Retina (tissue), 1 donor: ENCODE measurements at regions not wholly inside any gene's neighbourhood (a gene's known extent, or its start where the extent isn't known, plus 50 kb on each side); places are given as distances from the start of the nearest gene placed in this dataset.

Source experiments
- DNase-seq: peaks from one replicate; pipeline ENCODE4 v3.0.0-alpha.2; 2016

- no peak for DNase-seq
Observed at GRCh38 chr20:4600308-4601014, 85.8 kb upstream of the PRNP start.

GRCh38 chr20:4597215-4597614 lies 89.0 kb upstream of the PRNP start:
- no peak for DNase-seq

- no peak for DNase-seq
Observed at GRCh38 chr20:4593149-4593525, 93.1 kb upstream of the PRNP start.

DNA sequence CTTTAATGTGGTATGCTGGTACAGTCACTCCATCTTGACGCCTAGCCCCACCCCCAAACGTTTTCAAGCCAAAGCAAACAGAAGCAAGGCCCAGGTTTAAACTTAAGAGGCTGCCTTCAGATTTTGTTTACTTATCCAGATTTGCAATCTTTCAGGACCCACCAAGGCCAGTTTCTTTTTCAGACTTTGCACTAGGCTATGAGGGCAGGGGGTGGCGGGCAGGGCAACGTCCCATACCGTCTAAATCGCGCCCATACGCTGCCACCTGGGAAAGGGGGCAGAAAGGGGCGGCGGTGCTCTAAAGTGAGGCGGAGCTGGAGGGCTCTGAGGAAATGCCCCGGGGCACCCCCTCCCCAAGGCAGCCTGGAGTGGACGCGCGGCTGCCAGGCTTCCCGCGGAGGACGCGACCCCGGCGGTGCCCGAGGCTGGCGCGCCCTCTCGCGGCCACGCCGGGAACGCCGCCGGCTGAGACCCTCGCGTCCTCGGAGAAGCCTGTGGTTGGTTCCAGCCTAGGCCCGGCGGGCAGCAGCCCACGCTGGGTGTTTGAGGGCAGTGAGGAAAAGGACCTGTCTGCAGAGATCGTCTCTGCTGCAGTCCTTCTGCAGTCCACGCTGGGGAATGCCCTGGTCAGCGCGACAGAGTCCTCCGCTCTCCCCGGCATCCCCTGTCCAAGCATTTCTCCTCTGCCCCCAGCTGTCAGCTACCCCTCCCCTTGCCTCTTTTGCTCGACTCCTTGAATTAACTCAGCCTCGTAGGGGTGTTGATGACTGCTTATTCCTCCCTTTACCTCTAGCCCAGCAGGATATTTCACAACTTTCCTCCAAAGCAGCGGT lies 93.7 kb upstream of the PRNP start:
- peak; percentile 86 for DNase-seq

- no peak for DNase-seq
Observed at GRCh38 chr20:4591975-4592315, 94.3 kb upstream of the PRNP start.

DNA sequence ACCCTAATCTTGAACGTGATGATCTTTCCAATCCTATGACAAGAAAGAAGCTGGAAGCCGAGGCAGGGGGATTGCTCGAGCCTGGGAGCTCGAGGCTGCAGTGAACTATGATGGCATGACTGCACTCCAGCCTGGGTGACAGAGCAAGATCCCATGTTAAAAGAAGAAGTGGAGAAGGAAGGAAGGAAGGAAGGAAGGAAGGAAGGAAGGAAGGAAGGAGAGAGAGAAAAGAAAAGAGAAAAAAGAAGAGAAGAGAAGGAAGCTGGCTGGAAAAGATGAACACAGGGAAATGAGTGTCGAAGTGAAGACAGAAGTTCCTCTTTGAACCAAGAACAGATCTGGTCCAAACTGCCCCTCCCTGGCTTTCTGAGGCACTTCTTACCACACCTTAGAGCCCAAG lies 100.5 kb upstream of the PRNP start:
- DNase-seq = no peak

- DNase-seq = no peak
Observed at GRCh38 chr20:4585104-4585753, 101.0 kb upstream of the PRNP start.

GRCh38 chr20:4584510-4584909 lies 101.7 kb upstream of the PRNP start:
- no peak for DNase-seq

- DNase-seq = no peak
Observed at GRCh38 chr20:4581838-4582237, 104.4 kb upstream of the PRNP start.

GRCh38 chr20:4578375-4578774 lies 107.9 kb upstream of the PRNP start:
- DNase-seq = no peak

- DNase-seq = no peak
Observed at GRCh38 chr20:4574356-4574690, 111.9 kb upstream of the PRNP start.

DNA sequence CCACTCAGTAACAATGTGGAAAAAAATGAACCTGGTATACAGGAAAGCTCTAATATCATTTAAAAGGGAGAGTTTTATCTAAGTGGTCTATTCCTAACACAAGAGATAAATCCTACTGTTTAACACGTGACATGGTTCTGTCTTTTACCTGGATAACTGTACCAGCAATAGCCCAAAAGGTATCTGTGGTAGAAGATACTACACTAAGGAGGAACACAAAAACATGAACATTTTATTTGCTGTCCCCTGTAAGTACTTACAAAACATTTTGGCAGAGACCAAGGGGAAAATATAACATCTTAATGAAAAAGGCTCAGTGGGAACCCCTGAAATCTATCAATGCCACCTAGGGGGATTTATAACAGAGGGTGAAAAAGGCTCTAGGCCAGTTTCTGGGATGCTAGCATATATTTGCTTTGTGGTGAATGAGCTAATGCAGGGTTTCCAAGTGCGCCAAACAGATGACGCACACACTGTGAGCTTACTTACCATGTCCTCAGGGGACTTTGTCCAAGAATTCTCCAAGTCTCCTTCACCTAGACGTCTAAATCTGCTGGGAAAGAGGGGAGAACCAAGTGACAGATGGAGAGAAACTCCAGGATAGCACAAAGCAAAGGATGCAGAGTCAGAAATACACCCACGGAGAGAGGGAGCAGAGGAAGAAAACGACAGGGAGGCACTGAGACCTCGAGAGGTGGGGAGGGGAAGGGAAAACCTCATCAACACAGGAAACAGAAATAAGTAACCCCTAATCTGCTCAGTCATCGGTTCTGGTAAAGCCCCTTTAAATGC lies 112.5 kb upstream of the PRNP start:
- DNase-seq = no peak

- no peak for DNase-seq
Observed at GRCh38 chr20:4571759-4572531, 114.3 kb upstream of the PRNP start.

GRCh38 chr20:4569865-4570264 lies 116.4 kb upstream of the PRNP start:
- no peak for DNase-seq

DNA sequence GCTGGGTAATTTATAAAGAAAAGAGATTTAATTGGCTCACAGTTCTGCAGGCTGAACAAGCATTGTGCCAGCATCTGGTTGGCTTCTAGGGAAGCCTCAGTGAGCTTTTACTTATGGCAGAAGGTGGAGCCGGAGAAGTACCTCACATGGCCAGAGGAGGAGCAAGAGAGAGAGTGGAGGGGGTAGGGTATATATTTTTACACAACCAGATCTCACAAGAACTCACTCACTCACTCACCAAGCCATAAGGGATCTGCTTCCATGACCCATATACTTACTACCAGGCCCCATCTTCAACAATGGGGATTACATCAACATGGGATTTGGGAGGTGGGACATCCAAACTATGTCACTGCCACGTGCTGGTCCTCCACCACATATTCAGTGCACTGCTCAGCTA lies 117.2 kb upstream of the PRNP start:
- DNase-seq = no peak

DNA sequence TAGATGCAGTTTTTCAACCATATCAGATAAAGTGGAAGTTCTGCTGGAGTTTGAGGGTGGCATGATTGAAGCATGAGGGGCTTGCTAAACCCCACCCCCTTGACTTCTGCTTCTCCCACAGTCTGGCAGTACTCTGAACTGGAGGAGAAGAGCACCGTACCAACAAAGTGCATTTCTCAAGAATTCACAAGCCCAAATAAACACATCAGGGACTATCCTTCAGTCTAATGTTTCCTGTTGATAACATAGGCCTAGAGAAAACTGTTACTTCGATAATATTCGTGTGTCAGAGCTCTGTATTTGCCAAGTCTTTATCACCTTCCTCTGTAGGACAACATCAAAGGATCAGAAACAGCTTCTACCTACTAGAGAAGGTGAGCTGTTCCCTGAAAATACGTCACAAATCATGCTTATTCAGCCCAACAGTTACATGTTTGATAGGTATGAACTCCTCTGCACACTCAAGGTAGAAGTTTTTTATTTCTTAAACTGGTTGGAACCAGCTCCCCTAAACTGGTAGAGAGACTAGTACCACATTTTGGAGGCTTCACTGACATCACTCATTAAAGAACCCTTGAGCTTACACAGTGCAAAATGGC lies 117.8 kb upstream of the PRNP start:
- DNase-seq = no peak

- no peak for DNase-seq
Observed at GRCh38 chr20:4567170-4567569, 119.1 kb upstream of the PRNP start.

GRCh38 chr20:4563534-4563933 lies 122.7 kb upstream of the PRNP start:
- no peak for DNase-seq

DNA sequence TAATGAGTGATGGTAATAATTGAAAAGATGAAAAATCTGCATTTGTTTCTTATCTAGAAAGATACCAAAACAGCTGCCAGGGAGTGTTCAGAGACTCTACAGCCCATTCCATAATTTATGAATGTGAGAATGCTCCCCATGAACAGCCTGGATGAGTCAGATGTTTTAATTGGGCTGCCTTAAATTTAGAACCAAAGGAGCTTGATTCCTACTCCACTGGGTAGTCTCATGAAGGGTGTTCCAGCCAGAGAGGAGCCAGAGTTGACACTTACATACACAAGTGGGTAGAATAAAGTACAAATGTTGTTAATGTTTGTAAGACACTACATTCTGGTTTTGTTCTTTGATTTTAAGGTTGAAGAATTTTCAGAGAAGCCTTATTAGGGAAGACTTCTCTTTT lies 123.2 kb upstream of the PRNP start:
- no peak for DNase-seq

DNA sequence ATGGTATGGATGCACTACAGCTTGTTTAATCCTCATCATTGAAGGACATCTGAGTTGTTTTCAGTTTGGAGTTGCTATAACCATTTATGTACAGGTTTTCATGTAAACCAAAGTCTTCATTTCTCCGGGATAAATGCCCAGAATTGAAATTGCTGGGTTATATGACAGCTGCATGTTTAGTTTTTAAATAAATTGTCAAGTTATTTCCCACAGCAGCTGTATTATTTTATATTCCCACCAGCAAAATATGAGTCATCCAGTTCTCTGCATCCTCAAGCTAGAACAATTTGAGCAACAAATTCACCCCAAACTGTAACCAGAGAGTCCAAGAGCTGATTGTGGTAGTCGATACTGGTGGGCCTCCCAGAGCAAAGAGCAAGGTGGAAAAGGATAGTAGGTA lies 125.6 kb upstream of the PRNP start:
- DNase-seq = no peak

GRCh38 chr20:4559906-4560305 lies 126.3 kb upstream of the PRNP start:
- DNase-seq = no peak

DNA sequence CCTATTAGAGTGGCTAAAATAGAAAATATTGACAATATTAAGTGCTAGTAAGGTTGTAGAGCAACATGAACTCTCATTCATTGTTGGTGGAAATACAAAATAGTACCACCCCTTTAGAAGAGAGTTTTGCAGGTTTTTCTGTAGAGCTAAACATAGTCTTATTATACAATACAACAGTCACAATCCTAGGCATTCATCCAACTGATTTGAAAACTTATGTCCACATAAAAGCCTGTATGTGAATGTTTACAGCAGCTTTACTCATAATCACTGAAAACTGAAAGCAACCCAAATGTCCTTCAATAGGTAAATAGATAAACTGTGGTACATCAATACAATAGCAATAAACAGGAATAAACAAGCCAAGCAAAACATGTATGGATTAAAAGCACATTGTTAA lies 127.2 kb upstream of the PRNP start:
- DNase-seq = no peak
